HepG2 (cell line): ENCODE measurements at regions not wholly inside any gene's neighbourhood (a gene's known extent, or its start where the extent isn't known, plus 50 kb on each side); places are given as distances from the start of the nearest gene placed in this dataset.

Source experiments
- ATAC-seq: fragments of 200-7000 bp; cut with Tn5 transposase; 3 replicates; pipeline ENCODE4 v1.9.1; 2020; ENCODE audit warnings: mild to moderate bottlenecking, moderate library complexity
- BruUV-seq: library from RNA; stranded (reverse); fragments of 400-500 nt; replicated peaks from 2 replicates; lab custom pipeline; 2021; lab: Mats Ljungman, UMichigan
- CTCF ChIA-PET: fragments of 300-600 bp; formaldehyde crosslinking; extraction: SDS; loops from one replicate; lab custom pipeline; 2021; ENCODE audit warnings: low total read pairs, inconsistent platforms, low intra/inter-chr PET ratio; lab: Yijun Ruan, JAX
- POLR2A ChIA-PET: fragments of 350-600 bp; sonication (Branson Sonifier 250); formaldehyde crosslinking; loops from one replicate; lab custom pipeline; 2020; ENCODE audit warnings: antibody characterized with exemption, inconsistent platforms; lab: Yijun Ruan, JAX
- DNase-seq: peaks from one replicate; pipeline ENCODE4 v3.0.0-alpha.2; 2015; ENCODE audit warnings: low spot score
- FAIRE-seq: peaks from 3 replicates; lab custom pipeline; 2011; peaks lifted over from hg19 to GRCh38; lab: Jason Lieb, UNC
- H2AFZ ChIP-seq: one replicate; pipeline ENCODE4 v1.6.1; 2011; ENCODE audit warnings: low read length, inconsistent platforms
- H3K27ac ChIP-seq: fragments of 300-600 bp; 3 replicates; pipeline ENCODE4 v1.8.0; 2011; ENCODE audit warnings: mixed run types, mild to moderate bottlenecking, mixed read lengths, low read length, inconsistent platforms; ENCODE audit not compliant: insufficient read depth; ENCODE audit errors: extremely low read length
- H3K27me3 ChIP-seq, 2 experiments: fragments of 200-600 bp in 1 of 2; 2 replicates in 1 of 2; 3 replicates in 1 of 2; pipeline versions ENCODE4 v1.6.0 to v1.8.0; 2011; ENCODE audit warnings: low read length in 2 of 2, mild to moderate bottlenecking in 2 of 2, moderate library complexity in 2 of 2, inconsistent platforms in 1 of 2; ENCODE audit not compliant: insufficient read depth in 2 of 2, control insufficient read depth in 1 of 2
- H3K36me3 ChIP-seq, 2 experiments: fragments of 200-600 bp in 1 of 2; replicated peaks in 1 of 2; 2 replicates in 1 of 2; 3 replicates in 1 of 2; pipeline versions ENCODE4 v1.5.1 to v1.8.0; 2011; ENCODE audit warnings: low read length in 2 of 2, inconsistent platforms in 1 of 2; ENCODE audit not compliant: insufficient read depth in 2 of 2, control insufficient read depth in 1 of 2
- H3K4me1 ChIP-seq: 2 replicates; pipeline ENCODE4 v1.5.1; 2012; ENCODE audit warnings: low read length, inconsistent platforms; ENCODE audit not compliant: insufficient read depth
- H3K4me2 ChIP-seq: 2 replicates; pipeline ENCODE4 v1.6.0; 2011; ENCODE audit warnings: low read depth, low read length, inconsistent platforms
- H3K4me3 ChIP-seq, 3 experiments: fragments of 200-600 bp in 1 of 3; sonication (generic), shearing (Covaris generic) in 1 of 3; replicated peaks in 1 of 3; 2 replicates each; pipeline ENCODE4 v1.5.1; 2011 to 2016; ENCODE audit warnings: low read length in 3 of 3, inconsistent platforms in 2 of 3, low read depth in 2 of 3, mild to moderate bottlenecking in 2 of 3, control low read depth in 1 of 3, mixed read lengths in 1 of 3; ENCODE audit not compliant: insufficient read depth in 1 of 3
- H3K79me2 ChIP-seq: one replicate; pipeline ENCODE4 v1.6.1; 2011; ENCODE audit warnings: low read length, inconsistent platforms; ENCODE audit not compliant: insufficient read depth
- H3K9ac ChIP-seq: 2 replicates; pipeline ENCODE4 v1.6.0; 2011; ENCODE audit warnings: mild to moderate bottlenecking, low read depth, low read length, inconsistent platforms; ENCODE audit not compliant: insufficient read depth
- H3K9me3 ChIP-seq: 2 replicates; pipeline ENCODE4 v1.5.1; 2012; ENCODE audit warnings: mild to moderate bottlenecking, low read length
- H4K20me1 ChIP-seq: 2 replicates; pipeline ENCODE4 v1.6.0; 2011; ENCODE audit warnings: inconsistent platforms, mild to moderate bottlenecking, low read length, moderate library complexity; ENCODE audit not compliant: insufficient read depth
- CBX2 ChIP-seq, 2 experiments: fragments of 200-600 bp in 1 of 2; sonication (generic); formaldehyde crosslinking in 1 of 2; IDR thresholded peaks; 2 replicates each; pipeline versions ENCODE4 v1.7.0 to v1.8.1; 2018 to 2022; ENCODE audit warnings: low read depth in 2 of 2, low read length in 1 of 2, mild to moderate bottlenecking in 1 of 2, missing genetic modification reagents in 1 of 2
- CHD2 ChIP-seq: IDR thresholded peaks from 2 replicates; pipeline ENCODE4 v1.6.1; 2011; ENCODE audit warnings: low read depth, low read length, improper control_type of control experiment
- ELF1 ChIP-seq: sonication (generic); formaldehyde crosslinking; IDR thresholded peaks from 2 replicates; pipeline ENCODE4 v1.4.0; 2020; ENCODE audit warnings: missing genetic modification reagents
- KDM2A ChIP-seq: sonication (generic); formaldehyde crosslinking; IDR thresholded peaks from 2 replicates; pipeline ENCODE4 v1.4.0; 2020; ENCODE audit warnings: low read depth, missing genetic modification reagents, borderline replicate concordance
- MED1 ChIP-seq: sonication (generic); formaldehyde crosslinking; IDR thresholded peaks from 2 replicates; pipeline ENCODE4 v1.4.0; 2020; ENCODE audit warnings: missing genetic modification reagents
- NFIB ChIP-seq: sonication (generic); formaldehyde crosslinking; IDR thresholded peaks from 2 replicates; pipeline ENCODE4 v1.9.0; 2021; ENCODE audit warnings: missing genetic modification reagents, mild to moderate bottlenecking, borderline replicate concordance
- WGBS: methylation state at CpG from one replicate; pipeline ENCODE4 v1.1.6; 2017; ENCODE audit warnings: low lambda C conversion rate; 5-methylcytosine and 5-hydroxymethylcytosine counted together
- in situ Hi-C: cut with HindIII; loops from 2 replicates; pipeline ENCODE4 v1.10.0; 2017; ENCODE audit warnings: low pct_unique_long_range_greater_than_20kb; ENCODE audit not compliant: extremely low pct_ligation_motif_present
- intact Hi-C: fragments of 100-400 bp; cut with micrococcal nuclease; formaldehyde crosslinking; loops from one replicate; pipeline ENCODE4 v1.10.0; 2022; ENCODE audit not compliant: unreplicated experiment
- TF ChIP-seq, protein P1 (sequence below): sonication (generic); formaldehyde crosslinking; IDR thresholded peaks from 2 replicates; pipeline ENCODE4 v1.4.0; 2020; ENCODE audit warnings: missing genetic modification reagents, borderline replicate concordance

DNA sequence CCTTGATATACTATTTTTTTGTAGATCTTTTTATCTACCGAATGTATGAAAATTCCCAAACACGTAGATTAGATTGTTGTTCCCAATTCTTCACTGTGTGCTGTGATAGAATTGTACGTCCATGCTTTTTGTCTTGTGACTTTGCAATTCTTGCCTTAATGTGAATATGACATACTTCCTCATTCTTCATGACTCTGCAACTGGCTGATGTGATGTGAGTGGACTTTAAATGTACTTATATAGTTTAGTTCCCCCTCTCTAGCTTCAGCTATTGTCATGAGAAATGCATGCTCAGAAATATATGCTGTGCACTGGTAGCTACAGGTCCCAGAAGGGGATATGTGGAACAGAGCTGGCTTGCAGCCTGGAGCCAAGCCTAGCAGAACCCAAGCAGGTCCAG lies 89.4 kb downstream of the FTHL17 start:
- Histone ChIP-seq H3K27me3 (no peaks in the 10 kb centered on the region), H3K27ac (no peak overlapping the region), H3K79me2 (no peaks in the 10 kb centered on the region), H3K36me3 (no peaks in the 10 kb centered on the region), H3K9ac (no peak overlapping the region), H3K4me1 (peaks cover 48% of the 10 kb centered on the region), H3K9me3 (no peaks in the 10 kb centered on the region), H3K4me2 (no peak overlapping the region), H2AFZ (no peak overlapping the region), H4K20me1 (no peaks in the 10 kb centered on the region), H3K4me3 (no peak overlapping the region)
- in situ Hi-C loops: no loop called here
- no TSS peak for BruUV-seq
- WGBS: 99% methylated on average over 3 of the region's 3 CpGs
- CTCF ChIA-PET: no interaction called here
- intact Hi-C loops: no loop called here
- FAIRE-seq: no peak
- no peak for DNase-seq
- ATAC-seq: no peak
- POLR2A ChIA-PET: no interaction called here
- TF ChIP-seq CHD2: no peak

DNA sequence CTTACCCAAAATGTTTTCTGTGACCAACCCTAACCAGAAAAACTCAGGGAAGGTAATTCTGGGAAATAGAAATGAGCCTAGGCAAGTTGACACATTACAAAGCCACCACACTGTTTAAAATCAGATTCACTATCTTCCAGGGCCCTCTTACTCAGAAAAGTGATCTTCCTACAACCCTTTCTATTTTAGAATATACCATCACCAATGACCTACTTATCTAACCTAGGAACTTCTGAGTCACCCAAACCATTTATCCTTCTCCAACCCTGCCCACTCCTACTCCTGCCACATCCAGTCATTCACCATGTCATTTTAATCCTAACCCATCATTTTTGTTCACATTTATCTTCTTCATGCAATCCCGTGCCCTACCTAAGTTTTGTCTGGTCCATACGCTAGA lies 89.9 kb downstream of the FTHL17 start:
- Histone ChIP-seq H3K36me3 (no peaks in the 10 kb centered on the region), H2AFZ (no peak overlapping the region), H3K4me2 (no peak overlapping the region), H3K4me1 (peaks cover 52% of the 10 kb centered on the region), H3K27me3 (no peaks in the 10 kb centered on the region), H3K9ac (no peak overlapping the region), H3K79me2 (no peaks in the 10 kb centered on the region), H3K27ac (no peak overlapping the region), H3K4me3 (no peak overlapping the region), H4K20me1 (no peaks in the 10 kb centered on the region), H3K9me3 (no peaks in the 10 kb centered on the region)
- CTCF ChIA-PET: no interaction called here
- POLR2A ChIA-PET: no interaction called here
- 96% methylated on average over 2 of the region's 2 CpGs for WGBS
- BruUV-seq: no TSS peak
- intact Hi-C loops (no loop called here), in situ Hi-C loops (no loop called here)
- FAIRE-seq (no peak), ATAC-seq (no peak), DNase-seq (no peak)
- TF ChIP-seq MED1 (CRISPR knock-in tag): no peak
- TF ChIP-seq, protein P1, sequence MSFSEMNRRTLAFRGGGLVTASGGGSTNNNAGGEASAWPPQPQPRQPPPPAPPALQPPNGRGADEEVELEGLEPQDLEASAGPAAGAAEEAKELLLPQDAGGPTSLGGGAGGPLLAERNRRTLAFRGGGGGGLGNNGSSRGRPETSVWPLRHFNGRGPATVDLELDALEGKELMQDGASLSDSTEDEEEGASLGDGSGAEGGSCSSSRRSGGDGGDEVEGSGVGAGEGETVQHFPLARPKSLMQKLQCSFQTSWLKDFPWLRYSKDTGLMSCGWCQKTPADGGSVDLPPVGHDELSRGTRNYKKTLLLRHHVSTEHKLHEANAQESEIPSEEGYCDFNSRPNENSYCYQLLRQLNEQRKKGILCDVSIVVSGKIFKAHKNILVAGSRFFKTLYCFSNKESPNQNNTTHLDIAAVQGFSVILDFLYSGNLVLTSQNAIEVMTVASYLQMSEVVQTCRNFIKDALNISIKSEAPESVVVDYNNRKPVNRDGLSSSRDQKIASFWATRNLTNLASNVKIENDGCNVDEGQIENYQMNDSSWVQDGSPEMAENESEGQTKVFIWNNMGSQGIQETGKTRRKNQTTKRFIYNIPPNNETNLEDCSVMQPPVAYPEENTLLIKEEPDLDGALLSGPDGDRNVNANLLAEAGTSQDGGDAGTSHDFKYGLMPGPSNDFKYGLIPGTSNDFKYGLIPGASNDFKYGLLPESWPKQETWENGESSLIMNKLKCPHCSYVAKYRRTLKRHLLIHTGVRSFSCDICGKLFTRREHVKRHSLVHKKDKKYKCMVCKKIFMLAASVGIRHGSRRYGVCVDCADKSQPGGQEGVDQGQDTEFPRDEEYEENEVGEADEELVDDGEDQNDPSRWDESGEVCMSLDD (CRISPR knock-in tag): no peak
- no peak for TF ChIP-seq KDM2A (CRISPR knock-in tag)
- no peak for TF ChIP-seq CBX2 (IDR thresholded peaks at IDR 0.05; ENCODE audit: low read depth, low read length)
- TF ChIP-seq CBX2 (CRISPR knock-in tag; IDR thresholded peaks at IDR 0.05; ENCODE audit: low read depth): no peak
- no peak for TF ChIP-seq NFIB (CRISPR knock-in tag)
- no peak for TF ChIP-seq ELF1 (CRISPR knock-in tag)
